ENCODE measurements at regions not wholly inside any gene's neighbourhood (a gene's known extent, or its start where the extent isn't known, plus 50 kb on each side); places are given as distances from the start of the nearest gene placed in this dataset.

DNA sequence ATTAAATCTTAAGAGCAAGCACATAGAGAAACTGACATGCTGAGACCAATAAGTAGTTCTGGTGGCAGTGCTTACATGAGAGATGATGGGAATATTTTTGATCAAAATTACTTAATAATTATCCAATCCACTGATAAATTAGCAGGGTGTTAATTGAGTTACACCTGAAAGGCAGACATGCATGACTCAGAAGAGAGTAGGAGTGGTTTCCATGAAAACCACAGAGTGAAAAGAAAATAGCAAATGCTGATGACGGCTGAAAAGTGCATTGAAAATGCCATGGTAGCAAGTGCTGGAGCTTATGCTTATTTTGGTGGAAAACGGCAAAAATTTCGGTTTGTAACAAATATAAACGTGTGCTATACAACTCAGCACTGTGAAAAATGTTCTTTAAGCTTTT, 267.8 kb upstream of the LRRN1 start:
- DNase-seq (ENCODE audit: low spot score in 2 of 2), result no peak
- WGBS, result 79% methylated on average over 4 of the region's 4 CpGs
- no peak overlapping the region for H3K27ac ChIP-seq
- no peaks in the 10 kb centered on the region for H3K9me3 ChIP-seq
- H3K4me3 ChIP-seq, result no peak overlapping the region
- no peaks in the 10 kb centered on the region for H3K27me3 ChIP-seq
- no peaks in the 10 kb centered on the region for H3K4me1 ChIP-seq
- no peaks in the 10 kb centered on the region for H3K36me3 ChIP-seq
- TF ChIP-seq EP300 (IDR thresholded peaks at IDR 0.05) (no peak), POLR2A (IDR thresholded peaks at IDR 0.05) (no peak), POLR2AphosphoS5 (IDR thresholded peaks at IDR 0.05) (no peak)
- TF ChIP-seq, protein P1, sequence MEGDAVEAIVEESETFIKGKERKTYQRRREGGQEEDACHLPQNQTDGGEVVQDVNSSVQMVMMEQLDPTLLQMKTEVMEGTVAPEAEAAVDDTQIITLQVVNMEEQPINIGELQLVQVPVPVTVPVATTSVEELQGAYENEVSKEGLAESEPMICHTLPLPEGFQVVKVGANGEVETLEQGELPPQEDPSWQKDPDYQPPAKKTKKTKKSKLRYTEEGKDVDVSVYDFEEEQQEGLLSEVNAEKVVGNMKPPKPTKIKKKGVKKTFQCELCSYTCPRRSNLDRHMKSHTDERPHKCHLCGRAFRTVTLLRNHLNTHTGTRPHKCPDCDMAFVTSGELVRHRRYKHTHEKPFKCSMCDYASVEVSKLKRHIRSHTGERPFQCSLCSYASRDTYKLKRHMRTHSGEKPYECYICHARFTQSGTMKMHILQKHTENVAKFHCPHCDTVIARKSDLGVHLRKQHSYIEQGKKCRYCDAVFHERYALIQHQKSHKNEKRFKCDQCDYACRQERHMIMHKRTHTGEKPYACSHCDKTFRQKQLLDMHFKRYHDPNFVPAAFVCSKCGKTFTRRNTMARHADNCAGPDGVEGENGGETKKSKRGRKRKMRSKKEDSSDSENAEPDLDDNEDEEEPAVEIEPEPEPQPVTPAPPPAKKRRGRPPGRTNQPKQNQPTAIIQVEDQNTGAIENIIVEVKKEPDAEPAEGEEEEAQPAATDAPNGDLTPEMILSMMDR (IDR thresholded peaks at IDR 0.05), result no peak

DNA sequence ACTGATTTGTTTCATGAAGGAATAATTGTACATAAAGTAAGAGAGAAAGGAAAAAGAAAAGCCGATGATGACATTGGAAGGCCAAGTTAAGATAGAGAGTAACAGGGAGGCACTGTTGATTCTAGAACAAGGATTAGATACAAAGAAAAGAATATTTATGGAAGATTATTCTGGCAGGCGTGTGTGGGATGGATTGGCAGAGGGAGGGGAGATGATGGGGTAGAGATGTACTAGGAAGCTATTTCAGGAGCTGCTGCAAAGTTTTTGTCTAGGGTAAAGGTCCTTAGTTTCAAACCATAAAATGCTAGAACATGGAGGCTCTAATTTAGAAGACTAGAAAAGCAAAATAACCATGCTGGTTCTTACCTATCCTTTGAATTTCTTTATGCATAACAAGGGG, 280.0 kb upstream of the LRRN1 start:
- Histone ChIP-seq H3K9me3 (no peaks in the 10 kb centered on the region), H3K27me3 (no peaks in the 10 kb centered on the region), H3K36me3 (no peaks in the 10 kb centered on the region), H3K4me3 (no peak overlapping the region), H3K27ac (no peak overlapping the region), H3K4me1 (no peaks in the 10 kb centered on the region)
- WGBS, result 48% methylated on average over 2 of the region's 2 CpGs
- TF ChIP-seq POLR2AphosphoS5 (IDR thresholded peaks at IDR 0.05) (no peak), EP300 (IDR thresholded peaks at IDR 0.05) (no peak), POLR2A (IDR thresholded peaks at IDR 0.05) (no peak)
- TF ChIP-seq, protein P1 (IDR thresholded peaks at IDR 0.05), result no peak
- no peak for DNase-seq (ENCODE audit: low spot score in 2 of 2)

DNA sequence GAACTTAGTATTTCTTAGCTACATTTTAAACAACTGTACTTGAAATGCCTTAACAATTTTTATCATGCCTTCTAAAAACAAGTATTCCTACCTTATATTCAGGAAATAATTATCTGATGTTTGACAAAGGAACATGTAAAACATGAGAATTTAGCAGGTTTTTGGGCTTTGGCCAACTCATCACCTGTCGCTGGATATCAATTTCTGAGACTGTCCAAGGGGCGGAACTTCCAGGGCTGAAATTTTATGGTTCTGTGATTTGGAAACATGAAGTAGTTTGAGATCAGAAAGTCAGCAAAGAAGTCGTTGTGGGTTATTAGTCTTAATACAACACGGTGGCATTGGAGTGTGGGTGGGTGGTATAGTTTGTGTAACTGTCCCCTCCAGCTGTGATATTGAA, 282.2 kb upstream of the LRRN1 start:
- Histone ChIP-seq H3K36me3 (no peaks in the 10 kb centered on the region), H3K4me3 (no peak overlapping the region), H3K27me3 (no peaks in the 10 kb centered on the region), H3K27ac (no peak overlapping the region), H3K4me1 (no peaks in the 10 kb centered on the region), H3K9me3 (no peaks in the 10 kb centered on the region)
- DNase-seq (ENCODE audit: low spot score in 2 of 2), result no peak
- 78% methylated on average over 4 of the region's 4 CpGs for WGBS
- TF ChIP-seq POLR2AphosphoS5 (IDR thresholded peaks at IDR 0.05) (no peak), POLR2A (IDR thresholded peaks at IDR 0.05) (no peak)
- TF ChIP-seq, protein P1 (IDR thresholded peaks at IDR 0.05), result no peak

GRCh38 chr3:3516384-3516783, 282.8 kb upstream of the LRRN1 start:
- Histone ChIP-seq H3K4me1 (no peaks in the 10 kb centered on the region), H3K9me3 (no peaks in the 10 kb centered on the region), H3K36me3 (no peaks in the 10 kb centered on the region), H3K27ac (no peak overlapping the region), H3K4me3 (no peak overlapping the region), H3K27me3 (no peaks in the 10 kb centered on the region)
- no peak for DNase-seq (ENCODE audit: low spot score in 2 of 2)
- TF ChIP-seq, protein P1 (IDR thresholded peaks at IDR 0.05), result no peak
- TF ChIP-seq EP300 (IDR thresholded peaks at IDR 0.05) (no peak), POLR2AphosphoS5 (IDR thresholded peaks at IDR 0.05) (no peak), POLR2A (IDR thresholded peaks at IDR 0.05) (no peak)

DNA sequence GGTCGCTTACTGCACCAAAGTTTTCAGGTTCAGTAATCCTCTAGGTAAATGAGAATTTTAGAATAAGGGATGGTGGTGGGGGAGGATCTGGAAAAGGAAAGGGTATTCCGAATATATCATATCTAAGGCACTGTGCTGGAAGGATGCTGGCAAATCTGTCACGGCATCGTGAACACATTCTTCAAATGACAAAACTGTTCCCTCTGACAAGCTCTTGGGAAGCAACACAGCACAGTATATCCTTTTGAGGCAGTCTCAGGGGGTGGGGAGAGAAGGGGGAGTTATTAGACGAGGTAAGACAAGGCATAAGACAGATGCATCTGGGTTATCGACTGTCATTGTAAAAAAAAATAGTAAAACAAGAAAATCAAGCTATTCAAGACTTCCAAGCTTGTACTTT, 289.6 kb upstream of the LRRN1 start:
- H3K27ac ChIP-seq, result no peak overlapping the region
- no peaks in the 10 kb centered on the region for H3K27me3 ChIP-seq
- H3K4me1 ChIP-seq, result no peaks in the 10 kb centered on the region
- H3K36me3 ChIP-seq, result no peaks in the 10 kb centered on the region
- H3K9me3 ChIP-seq, result no peaks in the 10 kb centered on the region
- TF ChIP-seq POLR2AphosphoS5 (IDR thresholded peaks at IDR 0.05), result no peak
- TF ChIP-seq, protein P1 (IDR thresholded peaks at IDR 0.05), result no peak
- no peak for TF ChIP-seq POLR2A (IDR thresholded peaks at IDR 0.05)
- no peak for TF ChIP-seq EP300 (IDR thresholded peaks at IDR 0.05)
- no peak overlapping the region for H3K4me3 ChIP-seq
- 36% methylated on average over 6 of the region's 6 CpGs for WGBS
- DNase-seq (ENCODE audit: low spot score in 2 of 2), result no peak
